Neural progenitor cell (in vitro differentiated cells): ENCODE measurements at regions not wholly inside any gene's neighbourhood (a gene's known extent, or its start where the extent isn't known, plus 50 kb on each side); places are given as distances from the start of the nearest gene placed in this dataset.

ENCODE experiments used
- DNase-seq: peaks from one replicate; pipeline ENCODE4 v3.0.0-alpha.2; 2016; ENCODE audit warnings: low spot score
- H2AFZ ChIP-seq: fragments of 200-600 bp; sonication (generic); replicated peaks from 2 replicates; pipeline ENCODE4 v1.6.1; 2016; ENCODE audit warnings: antibody characterized with exemption
- H3F3A ChIP-seq: fragments of 200-600 bp; sonication (generic); 2 replicates; pipeline ENCODE4 v1.6.1; 2016; ENCODE audit warnings: antibody characterized with exemption, low read depth
- H3K27ac ChIP-seq: fragments of 200-600 bp; sonication (generic); 2 replicates; pipeline ENCODE4 v1.5.1; 2016; ENCODE audit warnings: mild to moderate bottlenecking
- H3K27me3 ChIP-seq: fragments of 200-600 bp; sonication (generic); 2 replicates; pipeline ENCODE4 v1.6.1; 2016; ENCODE audit warnings: mild to moderate bottlenecking, moderate library complexity
- H3K36me3 ChIP-seq: fragments of 200-600 bp; sonication (generic); 2 replicates; pipeline ENCODE4 v1.5.1; 2016
- H3K4me1 ChIP-seq: fragments of 200-600 bp; sonication (generic); 2 replicates; pipeline ENCODE4 v1.6.1; 2016; ENCODE audit warnings: mixed run types
- H3K4me2 ChIP-seq: fragments of 200-600 bp; sonication (generic); 2 replicates; pipeline ENCODE4 v1.6.1; 2016
- H3K4me3 ChIP-seq: fragments of 200-600 bp; sonication (generic); 2 replicates; pipeline ENCODE4 v1.5.1; 2016
- H3K79me2 ChIP-seq: fragments of 200-600 bp; sonication (generic); 2 replicates; pipeline ENCODE4 v1.6.1; 2016; ENCODE audit warnings: low read depth
- H3K9ac ChIP-seq: fragments of 200-600 bp; sonication (generic); 2 replicates; pipeline ENCODE4 v1.6.1; 2016
- H3K9me3 ChIP-seq: fragments of 200-600 bp; sonication (generic); 2 replicates; pipeline ENCODE4 v1.5.1; 2016; ENCODE audit warnings: low read depth
- H4K20me1 ChIP-seq: fragments of 200-600 bp; sonication (generic); 2 replicates; pipeline ENCODE4 v1.6.1; 2016; ENCODE audit warnings: low read depth
- H3K27ac Mint-ChIP-seq: 3 replicates; pipeline ENCODE4 v1.8.0; 2021; ENCODE audit warnings: mixed read lengths
- H3K27me3 Mint-ChIP-seq: 2 replicates; pipeline ENCODE4 v1.8.0; 2022; ENCODE audit warnings: low read depth, mild to moderate bottlenecking, inconsistent platforms, moderate library complexity, mixed read lengths; ENCODE audit not compliant: insufficient read depth
- H3K36me3 Mint-ChIP-seq: 3 replicates; pipeline ENCODE4 v1.8.0; 2021; ENCODE audit warnings: mixed read lengths
- H3K4me1 Mint-ChIP-seq: 3 replicates; pipeline ENCODE4 v1.8.0; 2021; ENCODE audit warnings: mixed read lengths
- H3K4me3 Mint-ChIP-seq: 3 replicates; pipeline ENCODE4 v1.8.0; 2021; ENCODE audit warnings: mild to moderate bottlenecking, moderate library complexity, mixed read lengths
- H3K9me3 Mint-ChIP-seq: 3 replicates; pipeline ENCODE4 v1.8.0; 2020; ENCODE audit warnings: mixed read lengths
- CTCF ChIP-seq: fragments of 200-600 bp; sonication (generic); IDR thresholded peaks from 2 replicates; pipeline ENCODE4 v1.5.1; 2017; ENCODE audit warnings: antibody characterized with exemption, mild to moderate bottlenecking
- EZH2 ChIP-seq: fragments of 200-600 bp; sonication (generic); IDR thresholded peaks from 2 replicates; pipeline ENCODE4 v1.6.1; 2017; ENCODE audit warnings: antibody characterized with exemption, mild to moderate bottlenecking, moderate library complexity
- EZH2phosphoT487 ChIP-seq: fragments of 200-600 bp; sonication (generic); IDR thresholded peaks from 2 replicates; pipeline ENCODE4 v1.6.1; 2017; ENCODE audit warnings: antibody characterized with exemption

GRCh38 chr13:83730674-83731073 is 151.6 kb downstream of the SLITRK1 start:
- no peak overlapping the region for H3K27ac Mint-ChIP-seq
- Histone ChIP-seq H3K79me2 (no peaks in the 10 kb centered on the region), H4K20me1 (no peaks in the 10 kb centered on the region), H3K9me3 (no peaks in the 10 kb centered on the region), H3K4me2 (no peak overlapping the region), H3K27ac (no peak overlapping the region), H3F3A (no peaks in the 10 kb centered on the region), H3K4me3 (no peak overlapping the region), H3K36me3 (no peaks in the 10 kb centered on the region), H2AFZ (no peak overlapping the region), H3K27me3 (no peaks in the 10 kb centered on the region), H3K9ac (no peak overlapping the region), H3K4me1 (no peaks in the 10 kb centered on the region)
- TF ChIP-seq EZH2phosphoT487 (no peak), CTCF (no peak), EZH2 (no peak)
- H3K9me3 Mint-ChIP-seq, result no peaks in the 10 kb centered on the region
- no peaks in the 10 kb centered on the region for H3K36me3 Mint-ChIP-seq
- no peaks in the 10 kb centered on the region for H3K4me1 Mint-ChIP-seq
- DNase-seq, result no peak
- no peaks in the 10 kb centered on the region for H3K27me3 Mint-ChIP-seq
- H3K4me3 Mint-ChIP-seq, result no peak overlapping the region

GRCh38 chr13:83722443-83722842 is 159.8 kb downstream of the SLITRK1 start:
- H3K4me3 ChIP-seq, result no peak overlapping the region
- H3K27ac Mint-ChIP-seq, result no peak overlapping the region
- no peaks in the 10 kb centered on the region for H3K4me1 ChIP-seq
- no peaks in the 10 kb centered on the region for H3F3A ChIP-seq
- no peaks in the 10 kb centered on the region for H3K36me3 Mint-ChIP-seq
- no peaks in the 10 kb centered on the region for H3K79me2 ChIP-seq
- no peak for TF ChIP-seq CTCF
- no peak for TF ChIP-seq EZH2phosphoT487
- TF ChIP-seq EZH2, result no peak
- H3K27me3 ChIP-seq, result no peaks in the 10 kb centered on the region
- peak overlapping the region; percentile 72 for H2AFZ ChIP-seq
- H3K4me3 Mint-ChIP-seq, result no peak overlapping the region
- DNase-seq, result no peak
- no peak overlapping the region for H3K27ac ChIP-seq
- H3K4me2 ChIP-seq, result no peak overlapping the region
- no peak overlapping the region for H3K9ac ChIP-seq
- H3K9me3 ChIP-seq, result no peaks in the 10 kb centered on the region
- H3K27me3 Mint-ChIP-seq, result no peaks in the 10 kb centered on the region
- H3K36me3 ChIP-seq, result no peaks in the 10 kb centered on the region
- H4K20me1 ChIP-seq, result no peaks in the 10 kb centered on the region
- no peaks in the 10 kb centered on the region for H3K4me1 Mint-ChIP-seq
- no peaks in the 10 kb centered on the region for H3K9me3 Mint-ChIP-seq

- Histone ChIP-seq H3K4me3 (no peak overlapping the region), H3K4me2 (no peak overlapping the region), H4K20me1 (no peaks in the 10 kb centered on the region), H3K9me3 (no peaks in the 10 kb centered on the region), H2AFZ (peak overlapping the region; percentile 28), H3K27ac (no peak overlapping the region), H3K27me3 (no peaks in the 10 kb centered on the region), H3K9ac (no peak overlapping the region), H3K36me3 (no peaks in the 10 kb centered on the region), H3K4me1 (no peaks in the 10 kb centered on the region), H3K79me2 (no peaks in the 10 kb centered on the region), H3F3A (no peaks in the 10 kb centered on the region)
- TF ChIP-seq EZH2phosphoT487 (no peak), CTCF (no peak), EZH2 (no peak)
- peaks cover 2% of the 10 kb centered on the region for H3K9me3 Mint-ChIP-seq
- no peak overlapping the region for H3K4me3 Mint-ChIP-seq
- DNase-seq, result no peak
- H3K36me3 Mint-ChIP-seq, result no peaks in the 10 kb centered on the region
- no peaks in the 10 kb centered on the region for H3K4me1 Mint-ChIP-seq
- no peaks in the 10 kb centered on the region for H3K27me3 Mint-ChIP-seq
- no peak overlapping the region for H3K27ac Mint-ChIP-seq
Measured at GRCh38 chr13:83716121-83716520, 166.2 kb downstream of the SLITRK1 start.

- H3K9me3 Mint-ChIP-seq, result peaks cover 2% of the 10 kb centered on the region
- TF ChIP-seq EZH2, result no peak
- TF ChIP-seq EZH2phosphoT487, result no peak
- TF ChIP-seq CTCF, result no peak
- no peaks in the 10 kb centered on the region for H3F3A ChIP-seq
- no peak overlapping the region for H3K4me3 Mint-ChIP-seq
- H2AFZ ChIP-seq, result no peak overlapping the region
- H3K36me3 Mint-ChIP-seq, result no peaks in the 10 kb centered on the region
- no peaks in the 10 kb centered on the region for H3K9me3 ChIP-seq
- no peak overlapping the region for H3K27ac ChIP-seq
- H3K9ac ChIP-seq, result no peak overlapping the region
- H3K27me3 Mint-ChIP-seq, result no peaks in the 10 kb centered on the region
- no peaks in the 10 kb centered on the region for H3K36me3 ChIP-seq
- no peak overlapping the region for H3K4me3 ChIP-seq
- DNase-seq, result no peak
- no peaks in the 10 kb centered on the region for H3K79me2 ChIP-seq
- H4K20me1 ChIP-seq, result no peaks in the 10 kb centered on the region
- no peaks in the 10 kb centered on the region for H3K27me3 ChIP-seq
- H3K4me2 ChIP-seq, result no peak overlapping the region
- H3K4me1 Mint-ChIP-seq, result no peaks in the 10 kb centered on the region
- H3K27ac Mint-ChIP-seq, result no peak overlapping the region
- H3K4me1 ChIP-seq, result no peaks in the 10 kb centered on the region
Measured at GRCh38 chr13:83714236-83714635, 168.0 kb downstream of the SLITRK1 start.
